Lower lobe of right lung (tissue), 2 donors: ENCODE measurements at regions not wholly inside any gene's neighbourhood (a gene's known extent, or its start where the extent isn't known, plus 50 kb on each side); places are given as distances from the start of the nearest gene placed in this dataset.
"Not testable (repeated sequence)": the region's sequence is repeated elsewhere in the genome, so short reads cannot be mapped to it uniquely, and the experiment has no call there.

Experiments
- ATAC-seq, 2 donors: fragments of 200-7000 bp; cut with Tn5 transposase; one replicate each; pipeline ENCODE4 v1.9.1; 2020 to 2022; ENCODE audit warnings: mild to moderate bottlenecking in 2 of 2, moderate library complexity in 2 of 2
- DNase-seq: peaks from one replicate; pipeline ENCODE4 v3.0.0-alpha.2; 2020
- H3K27ac ChIP-seq: fragments of 200-600 bp; one replicate; pipeline ENCODE4 v1.8.0; 2022
- H3K27me3 ChIP-seq: fragments of 200-600 bp; one replicate; pipeline ENCODE4 v1.8.0; 2022; ENCODE audit warnings: low read depth
- H3K36me3 ChIP-seq: fragments of 200-600 bp; one replicate; pipeline ENCODE4 v1.8.0; 2022; ENCODE audit warnings: mild to moderate bottlenecking
- H3K4me1 ChIP-seq: fragments of 200-600 bp; one replicate; pipeline ENCODE4 v1.8.0; 2022
- H3K4me3 ChIP-seq: fragments of 200-600 bp; one replicate; pipeline ENCODE4 v1.8.0; 2022; ENCODE audit warnings: mild to moderate bottlenecking
- H3K9me3 ChIP-seq: fragments of 200-600 bp; one replicate; pipeline ENCODE4 v1.8.0; 2022
- intact Hi-C: fragments of 100-400 bp; cut with DNase I; formaldehyde crosslinking; loops from one replicate; pipeline ENCODE4 v1.11.0; 2022
- TF ChIP-seq, protein P1 (sequence below): fragments of 200-600 bp; IDR thresholded peaks from one replicate; pipeline ENCODE4 v1.8.0; 2022; ENCODE audit warnings: antibody characterized with exemption, mild to moderate bottlenecking
- donor health status: DM: no; HTN: yes; CAD: no; lungs with severe emphysema.

DNA sequence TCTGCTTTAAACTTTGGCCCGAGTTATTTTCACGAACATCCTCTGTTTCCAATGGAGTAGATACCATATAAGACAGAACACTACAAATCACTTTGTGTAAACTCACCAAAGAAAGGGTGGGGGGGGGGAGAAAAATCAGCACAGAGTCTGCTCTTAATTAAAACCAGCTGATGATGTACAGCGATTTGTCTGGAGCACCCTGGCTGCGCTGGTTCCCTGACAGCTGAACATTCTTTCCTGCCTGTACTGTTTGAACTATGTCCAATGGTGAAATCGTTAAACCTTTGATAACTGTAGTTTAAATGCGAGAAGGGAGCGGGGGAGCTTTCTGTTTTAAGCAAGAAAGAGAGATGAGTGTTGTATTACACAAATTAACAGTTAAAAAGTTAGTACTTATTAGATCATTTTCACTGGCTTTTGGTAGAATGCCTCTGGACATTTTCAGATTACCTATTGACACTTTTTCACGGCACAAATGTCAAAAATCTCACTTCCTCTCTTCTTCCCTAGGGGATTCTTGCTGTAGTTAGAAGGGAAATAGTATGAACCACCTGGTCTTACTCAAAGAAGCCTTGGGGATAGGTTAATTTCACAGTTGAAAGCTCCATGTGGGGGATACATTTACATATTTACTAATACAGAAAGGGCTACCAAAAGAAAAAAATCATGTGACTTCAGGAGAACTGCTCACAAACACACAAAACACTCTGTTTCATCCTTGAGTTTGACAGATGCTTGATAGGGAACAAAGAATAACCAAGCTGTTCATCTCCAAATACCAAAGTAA is 140.2 kb upstream of the RUNX1 start:
- Histone ChIP-seq H3K4me1 (no peaks in the 10 kb centered on the region), H3K27ac (no peak overlapping the region), H3K9me3 (no peaks in the 10 kb centered on the region), H3K27me3 (no peaks in the 10 kb centered on the region), H3K4me3 (no peak overlapping the region), H3K36me3 (no peaks in the 10 kb centered on the region)
- no peak for DNase-seq
- TF ChIP-seq, protein P1, sequence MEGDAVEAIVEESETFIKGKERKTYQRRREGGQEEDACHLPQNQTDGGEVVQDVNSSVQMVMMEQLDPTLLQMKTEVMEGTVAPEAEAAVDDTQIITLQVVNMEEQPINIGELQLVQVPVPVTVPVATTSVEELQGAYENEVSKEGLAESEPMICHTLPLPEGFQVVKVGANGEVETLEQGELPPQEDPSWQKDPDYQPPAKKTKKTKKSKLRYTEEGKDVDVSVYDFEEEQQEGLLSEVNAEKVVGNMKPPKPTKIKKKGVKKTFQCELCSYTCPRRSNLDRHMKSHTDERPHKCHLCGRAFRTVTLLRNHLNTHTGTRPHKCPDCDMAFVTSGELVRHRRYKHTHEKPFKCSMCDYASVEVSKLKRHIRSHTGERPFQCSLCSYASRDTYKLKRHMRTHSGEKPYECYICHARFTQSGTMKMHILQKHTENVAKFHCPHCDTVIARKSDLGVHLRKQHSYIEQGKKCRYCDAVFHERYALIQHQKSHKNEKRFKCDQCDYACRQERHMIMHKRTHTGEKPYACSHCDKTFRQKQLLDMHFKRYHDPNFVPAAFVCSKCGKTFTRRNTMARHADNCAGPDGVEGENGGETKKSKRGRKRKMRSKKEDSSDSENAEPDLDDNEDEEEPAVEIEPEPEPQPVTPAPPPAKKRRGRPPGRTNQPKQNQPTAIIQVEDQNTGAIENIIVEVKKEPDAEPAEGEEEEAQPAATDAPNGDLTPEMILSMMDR, result no peak
- no peak for ATAC-seq
- intact Hi-C loops, result no loop called here

DNA sequence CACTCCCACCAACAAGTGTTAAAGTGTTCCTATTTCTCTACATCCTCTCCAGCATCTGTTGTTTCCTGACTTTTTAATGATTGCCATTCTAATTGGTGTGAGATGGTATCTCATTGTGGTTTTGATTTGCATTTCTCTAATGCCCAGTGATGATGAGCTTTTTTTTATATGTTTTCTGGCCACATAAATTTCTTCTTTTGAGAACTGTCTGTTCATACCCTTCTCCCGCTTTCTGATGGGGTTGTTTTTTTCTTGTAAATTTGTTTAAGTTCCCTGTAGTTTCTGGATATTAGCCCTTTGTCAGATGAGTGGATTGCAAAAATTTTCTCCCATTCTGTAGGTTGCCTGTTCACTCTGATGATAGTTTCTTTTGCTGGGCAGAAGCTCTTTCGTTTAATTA is 134.3 kb upstream of the RUNX1 start:
- H3K4me1 ChIP-seq, H3K9me3 ChIP-seq, DNase-seq, intact Hi-C loops, ATAC-seq, H3K27me3 ChIP-seq, H3K27ac ChIP-seq, H3K4me3 ChIP-seq, H3K36me3 ChIP-seq: not testable (repeated sequence)

DNA sequence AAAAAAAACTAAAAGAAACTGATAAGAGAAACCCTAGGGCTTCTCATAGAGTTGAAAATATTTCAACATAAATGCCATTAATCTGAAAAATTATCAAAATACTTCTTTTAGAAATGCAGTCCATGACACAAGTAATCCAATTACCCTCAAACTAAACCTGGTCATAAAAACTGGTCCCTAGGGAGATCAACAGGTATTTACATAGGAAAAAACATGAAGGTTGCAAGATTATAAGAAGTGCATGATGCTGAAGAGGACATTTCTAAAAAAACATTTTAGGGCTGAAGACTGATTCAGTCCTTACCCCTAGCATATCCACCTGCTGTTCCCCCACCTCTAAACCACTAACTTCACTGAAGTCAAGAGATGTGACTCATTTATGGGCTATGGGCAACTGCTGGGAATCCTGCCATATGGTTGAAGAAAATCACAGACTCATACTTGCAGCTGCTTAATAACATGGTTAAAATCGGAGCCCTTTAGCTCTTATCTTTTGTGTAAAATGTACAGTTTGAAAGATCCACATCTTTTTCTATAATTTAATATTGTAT is 131.0 kb upstream of the RUNX1 start:
- TF ChIP-seq, protein P1, result no peak
- DNase-seq (no peak), ATAC-seq (no peak)
- Histone ChIP-seq H3K27me3 (no peaks in the 10 kb centered on the region), H3K9me3 (no peaks in the 10 kb centered on the region), H3K36me3 (no peaks in the 10 kb centered on the region), H3K4me3 (no peak overlapping the region), H3K27ac (no peak overlapping the region), H3K4me1 (no peaks in the 10 kb centered on the region)
- intact Hi-C loops, result no loop called here

DNA sequence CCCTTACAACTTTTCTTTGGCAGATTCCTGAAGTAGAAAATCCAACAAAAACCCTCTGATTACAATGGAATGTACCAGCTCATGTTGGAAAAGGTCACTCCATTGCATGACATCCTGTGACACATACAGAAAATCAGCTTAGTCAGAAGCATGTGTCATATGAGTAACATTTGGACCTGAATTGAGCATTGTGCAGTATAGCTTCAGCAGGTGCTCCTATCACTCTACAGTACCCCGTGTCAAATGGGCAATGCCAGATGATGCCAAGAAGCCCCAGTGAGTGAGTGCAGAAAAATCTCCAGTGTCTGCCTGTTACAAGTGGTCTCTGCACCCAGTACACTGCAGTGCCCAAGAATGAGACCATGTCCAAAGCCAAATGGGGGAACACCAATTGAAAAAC is 129.7 kb upstream of the RUNX1 start:
- Histone ChIP-seq H3K36me3 (no peaks in the 10 kb centered on the region), H3K4me1 (no peaks in the 10 kb centered on the region), H3K9me3 (no peaks in the 10 kb centered on the region), H3K27ac (no peak overlapping the region), H3K27me3 (no peaks in the 10 kb centered on the region), H3K4me3 (no peak overlapping the region)
- TF ChIP-seq, protein P1, result no peak
- DNase-seq, result no peak
- intact Hi-C loops, result no loop called here
- ATAC-seq, result no peak

DNA sequence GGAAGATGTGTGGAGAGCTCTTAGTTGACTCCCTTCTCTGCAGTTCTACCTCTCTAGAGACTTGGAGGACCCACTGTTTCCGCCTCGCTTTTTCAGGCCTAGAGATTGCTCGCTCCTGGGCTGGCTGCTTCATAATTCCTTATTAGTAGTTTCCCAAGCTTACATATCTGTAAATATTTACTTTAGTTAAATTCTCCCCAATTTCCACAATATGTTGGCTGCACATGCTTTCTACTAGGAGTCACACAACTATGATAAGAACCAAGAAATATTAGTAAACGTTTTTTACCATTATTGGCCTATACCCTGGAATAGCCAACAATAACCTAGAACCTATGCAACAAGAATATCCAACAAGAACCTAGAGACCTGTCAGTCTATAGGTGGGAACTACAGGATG is 129.0 kb upstream of the RUNX1 start:
- no peaks in the 10 kb centered on the region for H3K4me1 ChIP-seq
- no peaks in the 10 kb centered on the region for H3K27me3 ChIP-seq
- intact Hi-C loops, result no loop called here
- TF ChIP-seq, protein P1, result no peak
- ATAC-seq, result no peak
- no peaks in the 10 kb centered on the region for H3K9me3 ChIP-seq
- H3K36me3 ChIP-seq, result no peaks in the 10 kb centered on the region
- no peak overlapping the region for H3K4me3 ChIP-seq
- no peak overlapping the region for H3K27ac ChIP-seq
- no peak for DNase-seq

DNA sequence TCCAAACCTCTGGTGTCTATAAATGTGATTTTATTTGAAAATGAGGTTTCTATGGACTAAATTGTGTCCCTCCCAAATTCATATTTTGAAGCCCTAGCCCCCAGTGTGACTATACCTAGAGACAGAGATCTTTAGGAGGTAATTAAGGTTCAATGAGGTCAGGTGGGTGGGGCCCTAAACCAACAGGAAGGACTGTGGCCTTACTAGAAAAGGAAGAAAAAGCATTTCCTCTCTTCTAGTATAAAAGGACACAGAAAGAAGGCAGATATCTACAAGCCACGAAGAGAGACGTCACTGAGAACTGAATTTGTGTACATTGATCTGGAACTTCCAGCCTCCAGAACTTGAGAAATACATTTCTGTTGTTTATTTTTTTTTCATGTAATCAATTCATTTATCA is 123.1 kb upstream of the RUNX1 start:
- Histone ChIP-seq H3K9me3 (no peaks in the 10 kb centered on the region), H3K4me1 (no peaks in the 10 kb centered on the region), H3K27me3 (no peaks in the 10 kb centered on the region), H3K27ac (no peak overlapping the region), H3K4me3 (no peak overlapping the region), H3K36me3 (no peaks in the 10 kb centered on the region)
- no peak for DNase-seq
- no peak for ATAC-seq
- TF ChIP-seq, protein P1, result no peak
- intact Hi-C loops, result no loop called here
